GM19035 (cell line): ENCODE measurements at regions not wholly inside any gene's neighbourhood (a gene's known extent, or its start where the extent isn't known, plus 50 kb on each side); places are given as distances from the start of the nearest gene placed in this dataset.

Experiments used
- ATAC-seq: cut with Tn5 transposase; IDR thresholded peaks from one replicate; pipeline ENCODE4 v1.9.1; 2021; ENCODE audit not compliant: unreplicated experiment

DNA sequence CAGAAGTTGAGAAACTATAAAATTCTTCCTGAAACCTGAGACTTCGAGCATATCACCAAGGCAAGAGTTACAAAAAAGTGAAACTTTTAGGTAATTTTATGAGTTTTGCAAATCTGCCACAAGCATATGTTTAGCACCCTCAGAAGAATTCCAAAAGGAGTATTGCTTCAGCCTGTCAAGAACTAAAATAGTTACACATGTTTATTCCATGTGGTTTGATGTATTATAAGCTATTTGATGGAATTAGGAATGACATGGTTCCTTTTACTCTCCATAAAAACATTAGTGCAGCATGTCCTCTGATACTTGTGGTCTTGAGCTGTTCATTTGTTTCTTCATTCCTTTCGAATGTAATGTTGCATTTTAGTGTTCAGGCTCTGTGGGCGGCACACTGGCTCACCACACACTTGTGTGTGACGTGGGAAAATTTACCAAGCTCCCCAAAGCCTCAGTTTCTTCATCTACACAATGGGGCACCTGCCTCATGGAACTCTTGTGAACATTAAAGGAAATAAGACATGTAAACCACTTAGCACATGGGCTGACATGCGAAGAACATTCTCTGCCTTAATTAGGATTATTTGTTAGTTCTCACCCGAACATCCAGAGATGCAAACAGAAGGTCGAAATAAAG is 204.2 kb upstream of the FOXF1 start:
- ATAC-seq = no peak

GRCh38 chr16:86306811-86307513 is 203.4 kb upstream of the FOXF1 start:
- ATAC-seq = no peak

DNA sequence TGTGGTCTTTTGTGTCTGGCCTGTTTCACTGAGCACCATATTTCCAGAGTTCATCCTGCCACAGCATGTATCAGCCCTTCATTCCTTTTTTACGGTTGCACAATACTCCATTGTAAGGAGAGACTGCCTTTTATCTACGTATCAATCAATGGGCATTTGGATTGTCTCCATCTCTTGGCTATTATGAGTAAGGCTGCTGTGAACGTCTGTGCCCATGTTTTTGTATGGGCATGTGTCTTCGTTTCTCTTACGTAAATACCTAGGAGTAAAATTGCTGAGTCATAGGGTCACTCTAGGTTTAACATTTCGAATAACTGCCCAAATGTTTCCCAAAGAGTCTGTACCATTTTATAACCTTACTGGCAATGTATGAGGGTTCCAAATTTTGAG is 202.8 kb upstream of the FOXF1 start:
- no peak for ATAC-seq

DNA sequence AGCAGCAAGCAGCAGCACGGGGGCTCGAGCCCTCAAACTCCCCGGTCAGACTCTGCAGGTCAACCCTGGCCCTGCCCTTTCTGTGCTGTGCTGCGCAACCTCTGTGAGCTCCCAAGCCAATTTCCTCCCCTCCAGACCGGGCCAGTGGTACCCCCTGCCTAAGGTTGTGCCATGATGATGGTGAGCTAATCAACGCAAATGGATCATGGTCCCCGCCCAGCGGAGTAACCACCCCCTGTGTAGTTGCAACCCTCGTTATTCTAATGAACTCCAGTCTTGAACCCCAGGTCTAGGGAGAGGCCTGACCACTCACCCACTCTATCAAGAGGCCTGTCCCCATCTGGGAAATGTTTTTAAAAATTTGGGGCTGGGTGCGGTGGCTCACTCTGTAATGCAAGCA is 201.8 kb upstream of the FOXF1 start:
- no peak for ATAC-seq

DNA sequence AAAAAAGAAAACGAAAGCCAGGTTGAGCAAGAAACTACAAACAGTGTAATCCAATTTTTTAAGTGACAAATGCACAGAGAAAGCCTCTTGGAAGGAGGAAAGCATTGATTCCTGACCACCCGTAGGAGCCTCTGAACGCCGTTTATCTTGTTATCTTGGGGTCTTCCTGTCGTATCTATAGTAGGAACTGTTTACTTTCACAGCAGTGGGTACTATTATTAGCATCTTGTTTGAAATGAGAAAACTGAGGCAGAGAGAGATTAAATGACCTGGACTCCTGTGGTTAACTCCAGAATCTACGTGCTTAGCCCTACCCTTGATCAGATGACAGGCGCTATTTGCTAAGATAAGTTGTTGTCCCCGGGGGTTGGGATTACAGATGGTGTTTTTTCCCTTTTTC is 196.7 kb upstream of the FOXF1 start:
- no peak for ATAC-seq

GRCh38 chr16:86314402-86315025 is 195.8 kb upstream of the FOXF1 start:
- no peak for ATAC-seq

DNA sequence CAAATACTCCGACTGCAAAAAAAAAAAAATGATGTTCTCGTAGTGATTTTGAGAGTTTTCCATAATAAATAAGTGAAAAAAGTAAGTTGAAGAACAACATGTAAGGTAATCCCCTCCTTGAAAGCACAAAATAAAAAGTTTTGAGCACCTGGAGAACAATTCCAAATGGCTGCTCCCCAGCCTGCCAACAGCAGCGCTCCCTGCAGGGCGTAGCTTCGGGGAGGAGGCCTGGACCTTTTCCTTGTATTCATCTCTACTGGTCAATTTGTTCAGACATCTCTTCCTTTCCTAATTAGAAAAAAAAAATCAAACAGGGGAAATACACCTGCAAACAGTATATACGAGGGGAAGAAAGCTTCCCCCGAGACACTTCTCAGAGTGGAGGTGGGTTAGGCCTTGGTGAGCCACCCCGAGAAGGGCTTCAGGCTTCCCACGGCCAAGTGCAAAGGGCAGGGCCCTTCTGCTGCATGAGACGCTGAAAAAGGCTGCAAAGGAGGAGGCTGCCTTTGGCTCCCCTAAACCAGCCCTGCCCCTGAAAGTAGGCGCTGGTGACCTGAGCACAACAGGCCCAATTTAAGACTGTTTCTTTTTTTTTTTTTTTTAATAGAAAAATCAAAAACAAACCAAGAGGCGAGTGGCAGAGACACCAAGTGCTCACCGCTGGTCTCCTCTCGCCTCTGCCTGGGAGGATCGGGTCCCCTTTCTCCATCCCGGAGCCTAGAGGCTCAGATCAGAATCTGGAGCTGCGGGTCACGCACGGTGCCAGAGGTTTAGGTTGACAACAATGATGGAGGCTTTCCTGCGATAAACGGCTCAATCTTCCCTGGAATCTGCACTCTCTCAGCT is 193.1 kb upstream of the FOXF1 start:
- ATAC-seq = no peak

DNA sequence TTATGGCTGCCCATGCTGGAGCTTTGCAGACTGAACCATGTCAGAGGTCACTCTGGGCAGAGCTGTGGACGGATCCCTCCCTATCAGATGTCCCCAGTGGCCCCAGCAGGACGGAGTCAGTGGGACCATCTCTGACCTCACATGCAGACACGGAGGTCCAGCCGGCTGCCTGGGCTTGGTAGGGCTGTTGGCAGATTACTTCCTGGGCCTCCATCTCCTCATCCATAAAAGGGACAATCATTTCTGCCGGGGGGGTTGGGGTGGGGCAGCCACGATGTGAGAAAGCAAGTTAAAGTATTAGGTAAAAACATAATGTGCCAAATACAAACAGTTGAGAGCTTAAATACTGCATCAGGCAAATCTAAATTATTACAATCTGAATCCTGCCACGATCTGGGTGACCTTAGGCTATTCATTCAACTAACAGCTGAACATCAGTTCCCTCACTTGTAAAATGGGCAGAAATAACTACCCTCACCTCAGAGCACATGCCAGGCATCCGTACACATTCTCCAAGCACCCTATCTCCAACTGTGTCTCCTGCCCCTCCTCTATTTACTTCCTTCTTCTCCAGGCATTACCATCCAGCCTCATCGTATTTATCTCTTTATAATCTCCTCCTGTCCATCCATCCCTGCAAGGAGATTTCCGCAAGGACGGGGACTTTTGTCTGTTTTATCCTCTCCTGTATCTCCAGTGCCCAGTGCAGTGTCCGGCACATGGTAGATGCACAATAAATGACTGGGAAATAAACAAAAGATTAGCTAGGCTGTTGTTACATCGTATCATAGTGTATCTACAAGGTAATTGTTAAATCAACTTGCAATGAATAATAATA is 192.3 kb upstream of the FOXF1 start:
- no peak for ATAC-seq

DNA sequence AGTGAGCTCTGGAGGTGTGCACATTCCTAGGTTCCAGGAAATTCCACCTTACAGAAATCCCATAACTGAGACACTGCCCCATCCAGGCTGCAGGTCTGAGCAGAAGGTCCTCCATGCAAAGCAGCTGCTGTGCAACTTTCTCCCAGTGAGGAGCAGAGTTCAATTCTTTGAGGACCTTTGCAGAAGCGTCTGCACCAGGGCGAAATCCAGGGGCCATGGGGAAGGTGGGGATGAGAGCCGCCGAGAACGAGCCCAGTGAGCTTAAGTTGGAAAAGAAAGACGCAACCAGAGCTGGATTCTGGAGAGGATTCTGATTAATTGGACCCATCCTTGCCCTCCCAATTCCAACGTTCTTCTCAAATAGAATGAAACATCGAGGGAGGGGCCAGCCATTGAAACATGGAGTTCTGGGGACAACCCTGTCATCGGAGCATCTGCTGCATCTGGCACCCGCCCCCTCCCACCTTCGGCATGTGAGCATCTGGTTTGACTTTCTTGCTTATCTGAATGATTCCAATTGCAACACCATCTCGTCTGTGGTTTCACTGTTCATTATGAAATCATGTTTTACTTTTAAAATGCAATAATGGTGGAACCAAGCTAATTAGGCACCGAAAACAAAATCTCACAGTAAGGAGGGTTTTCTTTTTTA is 190.6 kb upstream of the FOXF1 start:
- ATAC-seq = no peak

DNA sequence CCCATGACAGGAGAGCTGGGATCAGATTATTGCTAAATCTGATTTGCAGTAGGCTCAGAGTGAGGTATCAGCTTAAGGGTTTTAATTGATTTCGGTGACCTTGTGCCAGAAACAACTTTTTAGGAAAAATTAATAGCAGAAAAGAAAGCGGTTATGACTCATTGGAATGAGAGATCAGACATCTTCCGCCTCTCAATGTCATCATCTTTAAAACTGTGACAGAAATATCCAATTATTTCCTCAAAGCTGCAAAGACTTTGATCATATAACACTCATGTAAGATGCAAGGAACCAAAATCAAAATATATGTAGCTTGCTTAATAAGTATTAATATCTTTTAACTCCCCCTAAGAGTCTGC is 190.1 kb upstream of the FOXF1 start:
- ATAC-seq = no peak

DNA sequence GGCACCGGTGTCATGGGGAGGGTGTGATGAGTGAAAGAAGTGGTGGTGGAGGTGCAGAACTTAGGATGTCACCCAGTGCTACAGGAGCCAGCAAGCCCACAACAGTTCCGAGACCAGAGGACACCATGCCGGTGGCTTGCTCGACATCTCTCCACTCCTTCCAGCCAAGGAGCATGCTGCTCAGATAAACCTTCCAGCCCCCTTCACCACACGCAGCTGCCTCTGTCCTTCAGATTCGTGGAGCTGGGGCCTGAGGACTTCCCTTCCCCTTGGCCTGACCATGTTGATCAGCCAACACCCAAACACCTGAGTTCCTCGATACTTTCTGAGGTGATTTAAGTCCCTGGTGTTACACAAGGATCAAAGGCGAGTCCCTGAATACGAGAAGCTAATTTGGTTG is 188.8 kb upstream of the FOXF1 start:
- ATAC-seq = no peak

GRCh38 chr16:86322283-86322682 is 188.0 kb upstream of the FOXF1 start:
- no peak for ATAC-seq

DNA sequence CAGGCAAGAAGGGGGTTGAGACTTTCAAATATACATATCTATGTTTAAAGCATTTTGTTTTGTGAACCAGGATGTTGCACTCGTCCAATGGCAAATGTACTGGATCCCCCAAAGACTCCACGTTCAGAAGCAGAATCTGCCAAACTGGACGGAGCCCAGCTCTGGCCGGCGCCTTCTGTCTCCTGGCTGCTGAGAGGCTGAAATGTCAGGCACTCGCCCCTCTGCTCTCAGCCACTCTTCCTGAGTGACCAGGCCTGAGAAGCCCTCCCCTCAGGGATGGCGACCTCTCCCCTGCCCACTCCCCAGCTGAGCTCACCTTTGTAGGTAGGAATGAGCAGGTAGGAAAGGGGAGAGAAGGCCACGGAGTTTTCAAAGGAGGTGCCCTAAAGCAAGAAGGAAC is 187.5 kb upstream of the FOXF1 start:
- no peak for ATAC-seq

- ATAC-seq = no peak
Observed at GRCh38 chr16:86324320-86324719, 186.0 kb upstream of the FOXF1 start.

- no peak for ATAC-seq
Observed at GRCh38 chr16:86325360-86325759, 185.0 kb upstream of the FOXF1 start.

DNA sequence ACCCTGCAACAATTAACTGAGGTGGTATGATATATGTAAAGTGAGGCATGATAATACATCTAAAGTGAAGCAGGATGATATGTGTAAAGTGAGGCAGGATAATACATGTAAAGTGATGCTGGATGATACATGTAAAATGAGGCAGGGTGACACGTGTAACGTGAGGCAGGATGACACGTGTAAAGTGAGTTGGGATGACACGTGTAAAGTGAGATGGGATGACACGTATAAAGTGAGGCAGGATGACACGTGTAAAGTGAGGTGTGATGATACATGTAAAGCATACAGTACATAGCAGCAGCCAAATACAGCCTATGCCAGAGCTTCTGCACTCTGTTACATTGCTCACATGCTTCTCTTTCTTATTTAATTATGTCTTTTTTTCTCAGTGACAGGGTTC is 184.4 kb upstream of the FOXF1 start:
- ATAC-seq = no peak

DNA sequence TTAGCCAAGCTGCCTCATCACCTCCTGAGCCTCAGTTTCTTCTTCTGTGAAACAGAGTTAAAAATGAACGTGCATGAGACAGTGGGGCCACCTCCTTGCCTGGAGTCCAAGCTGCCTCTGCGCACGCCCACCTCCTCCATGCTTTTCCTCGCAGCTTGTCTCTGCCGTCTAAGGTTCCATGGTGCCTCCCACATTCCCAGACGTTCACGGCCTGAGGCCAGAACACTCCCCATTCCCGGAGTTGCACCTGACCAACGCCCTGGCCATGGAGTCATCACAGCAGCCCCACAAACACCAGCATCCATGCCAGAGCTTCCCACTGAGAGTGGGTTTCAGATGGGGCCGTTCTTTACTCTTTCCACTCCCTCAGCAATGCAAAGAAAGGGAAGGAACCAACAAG is 183.0 kb upstream of the FOXF1 start:
- ATAC-seq = no peak

GRCh38 chr16:86330906-86331305 is 179.4 kb upstream of the FOXF1 start:
- no peak for ATAC-seq

DNA sequence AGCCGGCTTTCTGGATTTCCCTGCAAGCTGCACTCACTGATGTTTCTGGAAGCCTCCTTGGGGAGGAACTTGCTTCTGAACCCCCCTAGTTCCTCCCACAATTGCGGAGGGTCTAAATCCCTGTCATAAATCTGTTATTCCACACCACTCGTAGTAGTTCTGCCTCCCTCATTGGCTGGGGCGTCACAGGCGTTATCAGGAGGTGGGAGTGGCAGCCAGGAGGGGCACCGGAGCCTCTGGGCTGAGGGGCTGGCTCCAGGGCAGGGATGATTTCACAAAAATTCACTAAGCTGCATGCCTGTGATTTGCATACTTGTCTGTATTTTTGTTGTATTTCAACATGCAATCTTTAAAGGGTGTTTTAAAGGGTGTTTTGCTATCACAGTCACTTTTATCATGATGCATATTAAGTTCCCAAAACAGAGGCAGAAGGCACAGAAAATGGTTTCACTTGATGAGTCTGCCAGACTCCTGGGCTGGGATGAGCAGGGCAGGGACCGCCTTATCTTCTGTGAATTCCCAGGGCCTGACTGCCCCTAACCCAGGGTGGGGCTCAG is 176.2 kb upstream of the FOXF1 start:
- no peak for ATAC-seq
